GM23248 (cell line): ENCODE measurements at regions not wholly inside any gene's neighbourhood (a gene's known extent, or its start where the extent isn't known, plus 50 kb on each side); places are given as distances from the start of the nearest gene placed in this dataset.

Source experiments
- EZH2 ChIP-seq: fragments of 200-600 bp; sonication (generic); IDR thresholded peaks from 2 replicates; pipeline ENCODE4 v1.6.1; 2018; ENCODE audit warnings: antibody characterized with exemption, mild to moderate bottlenecking; ENCODE audit not compliant: insufficient read depth, poor library complexity, severe bottlenecking
- EZH2phosphoT487 ChIP-seq: fragments of 200-600 bp; sonication (generic); IDR thresholded peaks from 2 replicates; pipeline ENCODE4 v1.6.1; 2018; ENCODE audit warnings: antibody characterized with exemption, moderate library complexity, mild to moderate bottlenecking, low read depth; ENCODE audit not compliant: insufficient read depth

DNA sequence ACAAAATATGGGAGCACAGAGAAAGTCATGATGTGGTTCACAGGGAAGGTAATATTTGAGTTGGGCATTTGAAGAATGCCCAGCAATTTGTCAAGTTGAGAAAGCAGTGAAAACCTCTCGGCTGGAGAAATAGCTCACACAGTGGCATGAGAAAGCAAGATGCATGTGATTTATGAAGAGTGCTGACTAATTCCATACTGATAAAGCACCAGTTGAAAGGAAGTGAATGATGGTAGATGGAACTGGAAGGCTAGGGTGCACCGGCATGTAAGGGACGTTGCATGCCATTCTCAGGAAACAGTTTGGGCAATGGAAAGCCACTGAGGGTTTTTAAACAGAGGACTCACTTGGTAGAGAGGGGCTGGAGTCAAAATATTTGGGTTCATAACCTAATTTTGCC, 53.5 kb upstream of the MTF2 start:
- no peak for TF ChIP-seq EZH2
- TF ChIP-seq EZH2phosphoT487, result no peak
